ENCODE measurements at regions not wholly inside any gene's neighbourhood (a gene's known extent, or its start where the extent isn't known, plus 50 kb on each side); places are given as distances from the start of the nearest gene placed in this dataset.

DNA sequence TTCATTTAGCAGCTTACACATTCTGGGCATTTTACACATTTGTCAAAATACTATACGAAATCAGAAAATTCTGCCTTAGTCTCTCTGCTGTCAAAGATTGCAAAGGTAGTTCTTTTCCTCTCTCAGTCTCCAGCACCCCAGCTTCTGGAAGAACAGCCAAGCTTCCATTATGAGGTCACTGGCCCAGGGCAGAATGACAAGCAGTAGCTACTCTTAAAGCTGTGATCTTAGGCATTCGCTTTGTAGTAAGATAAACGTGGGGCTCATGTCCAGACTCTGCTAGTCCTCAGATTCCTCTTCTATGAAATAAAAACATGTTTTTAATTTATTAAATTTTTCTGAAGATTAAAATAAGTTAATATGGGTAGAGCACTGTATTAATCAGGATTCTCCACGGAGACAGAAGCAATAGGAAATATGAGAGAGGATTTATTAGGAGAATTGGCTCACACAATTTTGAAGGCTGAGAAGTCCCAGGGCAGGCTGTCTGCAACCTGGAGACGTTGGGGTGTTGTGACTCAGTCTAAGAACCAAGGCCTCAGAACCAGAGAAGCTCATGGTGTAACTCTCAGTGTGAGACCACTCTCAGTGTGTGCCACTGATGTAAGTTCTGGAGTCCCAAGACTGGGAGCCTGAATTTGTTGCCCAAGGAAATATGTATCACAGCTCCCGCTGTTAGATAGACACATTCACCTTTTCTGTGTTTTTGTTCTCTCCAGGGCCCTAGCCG is 201.2 kb downstream of the CMPK2 start:
- DNase-seq (ENCODE audit: low read depth in 2 of 2): no peak

DNA sequence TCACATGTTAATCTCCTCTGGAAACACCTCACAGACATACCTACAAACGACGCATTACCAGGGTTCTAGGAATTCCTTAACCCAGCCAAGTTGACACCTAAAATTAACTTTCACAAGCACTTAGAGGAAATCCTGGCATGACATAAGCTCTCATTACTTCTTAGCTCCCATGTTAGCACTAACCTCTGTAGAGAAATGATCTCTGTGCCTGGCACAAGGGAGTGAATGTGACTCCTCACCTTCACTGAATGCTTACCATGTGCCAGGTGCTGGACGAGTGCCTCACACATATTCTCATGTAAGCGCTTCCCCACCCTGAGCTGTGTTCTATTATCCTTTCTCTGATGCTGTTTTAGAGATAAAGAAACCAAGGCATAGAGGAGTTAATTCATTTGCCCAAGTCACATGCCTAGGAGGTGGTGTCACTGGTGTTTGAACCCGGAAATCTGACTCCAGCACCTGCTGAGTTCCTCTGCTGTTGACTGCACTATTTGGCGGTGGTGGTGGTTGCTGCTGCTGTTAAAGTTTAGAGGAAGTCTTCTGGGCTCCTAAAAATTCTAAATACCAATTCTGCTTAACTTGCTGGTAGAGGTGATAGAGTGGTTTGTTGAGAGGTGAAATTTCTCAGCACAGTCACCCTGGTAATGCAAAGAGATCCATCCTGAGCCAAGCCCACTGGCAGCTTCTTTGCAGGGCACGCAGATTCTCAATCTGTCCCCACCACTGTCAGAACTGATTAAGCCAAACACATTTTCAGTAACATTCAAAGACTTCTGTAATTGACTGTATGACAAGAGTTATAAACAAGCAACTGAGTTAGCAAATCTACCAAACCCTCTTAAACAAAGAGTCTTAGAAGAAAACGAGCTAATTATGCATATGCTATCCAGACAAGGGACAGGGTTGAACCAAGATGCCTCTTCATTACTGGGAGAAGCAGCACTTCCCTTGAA is 200.3 kb downstream of the CMPK2 start:
- no peak for DNase-seq (ENCODE audit: low read depth in 2 of 2)

DNA sequence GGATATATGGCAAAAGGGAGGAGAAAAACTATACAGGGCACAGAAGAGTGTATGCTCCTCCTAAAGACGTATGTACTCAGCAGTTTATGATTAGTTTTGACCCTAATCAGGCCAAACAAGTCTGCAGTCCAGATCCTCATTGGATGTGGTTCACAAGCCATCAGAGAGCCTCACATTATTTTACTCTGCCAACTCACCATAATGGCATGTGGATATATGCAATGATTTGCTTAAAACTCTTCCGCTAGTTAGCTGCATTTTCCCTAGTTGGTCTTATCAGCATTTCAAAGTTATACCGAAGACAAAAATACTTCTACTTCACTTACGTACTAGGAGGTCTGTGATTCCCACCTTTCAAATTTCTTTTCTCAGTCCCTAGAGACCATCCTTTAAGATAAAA is 198.4 kb downstream of the CMPK2 start:
- no peak for DNase-seq (ENCODE audit: low read depth in 2 of 2)

DNA sequence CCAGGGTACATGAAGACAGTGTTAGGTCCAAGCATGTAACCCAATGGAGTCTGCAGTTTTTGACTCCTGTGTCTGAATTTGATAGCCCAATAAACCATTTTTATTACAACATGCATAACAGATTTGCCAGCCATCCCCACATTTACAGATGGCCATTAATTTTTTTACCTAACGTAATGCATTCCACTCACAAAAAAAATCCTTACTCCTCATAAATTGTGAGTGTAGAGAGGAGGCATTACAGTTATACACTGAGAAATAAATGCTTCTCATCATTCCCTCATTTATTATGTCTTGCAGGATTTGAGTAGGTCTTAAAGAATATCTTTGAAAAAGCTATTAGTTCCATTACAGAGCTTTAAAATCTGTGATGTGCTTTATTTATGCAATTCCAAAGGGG is 193.8 kb downstream of the CMPK2 start:
- DNase-seq (ENCODE audit: low read depth in 2 of 2): no peak

DNA sequence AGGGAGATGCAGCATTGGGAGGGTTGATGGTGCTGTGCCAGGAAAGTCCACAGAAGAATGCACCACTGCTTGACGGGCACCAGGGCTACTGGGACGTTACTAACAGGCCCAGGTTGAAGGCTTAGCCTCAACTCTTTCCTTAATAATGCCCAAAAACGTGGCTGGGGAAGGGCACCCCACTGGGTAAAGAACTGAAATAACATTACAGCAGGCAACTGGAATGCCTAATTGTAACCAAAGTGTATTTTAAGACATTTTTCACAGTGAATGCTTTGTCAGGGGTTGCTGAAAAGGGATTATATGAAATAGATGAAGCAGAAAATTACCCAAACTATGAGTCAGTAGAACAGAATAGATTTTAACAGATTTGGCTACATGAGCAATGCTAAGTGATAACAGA is 191.3 kb downstream of the CMPK2 start:
- no peak for DNase-seq (ENCODE audit: low read depth in 2 of 2)

DNA sequence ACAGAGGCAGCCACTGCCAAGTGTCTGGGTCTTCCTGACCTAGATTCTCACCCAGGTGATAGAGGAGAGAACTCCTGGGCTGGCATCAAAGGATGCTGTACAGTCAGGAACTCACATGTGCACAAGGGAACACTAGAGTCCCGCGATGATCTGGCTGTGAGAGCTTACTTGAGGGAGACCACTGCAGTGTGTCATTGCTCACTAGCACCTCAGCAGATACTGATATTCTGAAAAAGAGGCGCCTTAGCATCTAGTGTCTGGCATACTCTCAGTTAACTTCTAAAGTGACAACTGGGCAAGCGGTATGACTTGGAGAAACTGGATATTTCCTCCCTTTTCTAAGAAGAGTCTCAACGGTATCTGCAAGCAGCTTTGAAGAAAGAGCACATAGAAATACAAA is 189.9 kb downstream of the CMPK2 start:
- no peak for DNase-seq (ENCODE audit: low read depth in 2 of 2)

DNA sequence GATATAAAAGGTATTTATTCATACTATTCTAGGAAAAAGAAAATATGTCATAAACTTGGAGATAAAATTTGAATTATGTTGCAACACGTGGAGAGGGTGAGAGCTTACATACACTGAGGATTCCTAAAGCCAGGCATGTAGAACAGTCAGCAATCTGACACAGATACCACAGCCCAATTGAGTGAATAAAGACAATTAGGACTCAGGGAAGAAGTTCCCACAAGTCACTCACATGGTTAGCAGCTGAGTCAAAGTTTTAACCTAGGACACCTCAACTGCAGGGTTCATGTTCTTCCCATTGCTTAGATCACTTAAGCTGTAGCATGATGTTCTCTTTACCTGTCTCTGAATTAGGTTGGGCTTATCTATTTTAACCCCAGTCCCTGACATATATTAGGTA is 189.5 kb downstream of the CMPK2 start:
- DNase-seq (ENCODE audit: low read depth in 2 of 2): no peak

DNA sequence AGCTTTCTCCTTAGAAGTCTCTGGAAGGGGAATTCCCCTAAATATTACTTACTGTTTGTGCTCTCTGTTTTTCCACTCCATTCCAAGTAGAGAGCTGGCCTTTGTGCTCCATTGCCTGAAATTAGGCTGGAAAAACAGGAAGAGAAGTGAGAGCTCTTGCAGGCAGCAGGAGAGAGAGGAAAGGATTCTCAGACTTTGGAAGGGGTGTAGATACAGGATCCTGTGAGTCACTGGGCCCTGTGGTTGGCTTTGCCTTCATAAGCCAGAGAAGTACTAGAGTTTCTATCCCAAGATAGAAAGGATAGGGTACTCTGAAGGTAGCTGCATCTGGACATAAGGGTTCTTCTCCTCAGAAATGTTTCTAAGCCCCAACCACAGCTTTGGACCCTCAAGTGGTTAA is 188.9 kb downstream of the CMPK2 start:
- no peak for DNase-seq (ENCODE audit: low read depth in 2 of 2)

DNA sequence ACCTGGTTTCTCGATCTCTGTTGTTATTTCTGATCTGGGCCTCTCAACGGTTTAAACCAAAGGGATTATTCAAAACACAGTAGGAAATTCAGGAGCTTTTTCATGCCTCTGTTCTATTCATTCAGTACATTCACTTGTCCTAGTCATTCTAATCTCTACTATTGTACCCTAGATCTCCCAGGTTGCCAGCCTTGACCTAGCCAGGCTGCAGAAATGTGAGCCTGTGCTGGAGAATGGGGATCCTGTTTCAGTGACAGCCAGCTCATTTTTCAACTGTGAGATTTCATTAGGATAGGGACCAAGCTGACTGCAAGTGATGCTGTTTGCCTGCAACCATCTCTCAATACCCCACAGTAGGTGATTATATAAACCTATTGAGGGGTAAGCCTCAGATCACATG is 186.2 kb downstream of the CMPK2 start:
- no peak for DNase-seq (ENCODE audit: low read depth in 2 of 2)

DNA sequence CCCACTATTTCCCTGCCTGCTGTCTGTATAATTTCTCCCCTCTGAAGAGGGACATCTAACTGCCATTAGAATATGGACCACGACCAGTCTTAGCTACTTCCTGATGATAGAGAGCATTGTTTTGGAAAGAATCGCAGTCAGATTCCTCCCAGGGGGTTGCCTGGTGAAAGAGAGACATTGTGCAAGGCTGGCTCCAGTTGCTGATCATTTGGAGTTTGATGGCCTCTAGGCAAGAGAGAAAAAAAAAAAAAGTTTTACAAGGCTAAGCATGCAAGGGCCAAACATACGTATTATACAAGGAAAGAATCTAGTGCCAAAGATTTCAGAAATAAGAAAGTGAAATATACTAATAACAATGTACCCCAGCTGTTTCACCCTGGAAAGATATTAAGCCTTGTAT is 182.2 kb downstream of the CMPK2 start:
- DNase-seq (ENCODE audit: low read depth in 2 of 2): no peak

DNA sequence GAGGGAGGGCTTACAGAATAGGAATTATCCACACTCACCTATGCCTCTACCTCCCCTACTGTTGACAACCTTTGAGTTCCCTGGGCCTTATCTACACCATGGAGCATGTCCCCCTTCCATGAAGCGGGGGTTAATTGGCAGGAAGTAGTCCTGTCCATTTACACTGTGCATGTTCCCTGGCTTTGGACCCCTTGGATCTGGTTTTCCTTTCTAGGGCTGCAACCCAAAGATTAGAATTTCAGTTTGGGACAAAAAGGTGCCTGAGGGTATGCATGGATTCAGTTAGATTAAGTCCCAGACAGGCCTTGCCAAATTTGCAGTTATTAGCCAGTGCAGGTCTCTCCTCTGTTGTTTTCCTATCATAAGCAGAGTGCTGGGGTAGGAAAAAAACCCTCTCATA is 180.3 kb downstream of the CMPK2 start:
- no peak for DNase-seq (ENCODE audit: low read depth in 2 of 2)

DNA sequence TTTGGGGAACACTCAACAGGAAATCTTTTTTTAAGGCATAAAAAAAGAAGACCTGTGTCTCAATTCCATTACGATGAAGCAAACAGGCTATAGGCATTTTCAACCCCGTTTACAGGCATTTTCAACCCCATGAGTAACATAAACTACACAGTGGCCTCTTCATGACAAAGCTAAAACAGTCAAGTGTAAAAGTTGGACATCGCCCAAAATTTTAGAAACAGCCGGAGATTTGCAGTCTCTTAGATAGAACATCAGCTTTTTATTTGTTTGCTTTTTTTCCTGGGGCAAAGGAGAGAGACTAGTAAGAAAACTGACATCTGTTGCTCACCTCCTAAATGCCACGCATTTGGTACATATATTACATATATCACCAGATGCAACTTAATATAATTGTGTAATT is 173.7 kb downstream of the CMPK2 start:
- no peak for DNase-seq (ENCODE audit: low read depth in 2 of 2)

DNA sequence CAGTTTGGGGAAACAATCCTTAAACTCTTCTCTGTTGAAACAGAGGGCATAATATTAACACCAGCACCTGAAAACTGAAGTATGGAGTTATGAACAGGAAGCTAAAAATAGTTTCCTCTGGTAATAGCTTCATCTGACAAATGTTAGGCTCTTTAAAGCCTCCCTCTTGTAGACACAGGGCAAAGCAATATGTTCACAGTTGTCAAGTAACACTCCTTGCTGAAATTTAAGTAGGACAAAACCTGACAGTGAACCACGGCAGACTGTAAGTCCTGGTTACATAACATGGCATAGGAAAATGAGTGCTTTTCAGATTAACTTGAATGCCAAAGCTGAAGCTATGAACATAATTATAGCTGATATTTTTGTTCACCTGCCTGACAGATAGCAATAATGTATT is 172.9 kb downstream of the CMPK2 start:
- no peak for DNase-seq (ENCODE audit: low read depth in 2 of 2)

DNA sequence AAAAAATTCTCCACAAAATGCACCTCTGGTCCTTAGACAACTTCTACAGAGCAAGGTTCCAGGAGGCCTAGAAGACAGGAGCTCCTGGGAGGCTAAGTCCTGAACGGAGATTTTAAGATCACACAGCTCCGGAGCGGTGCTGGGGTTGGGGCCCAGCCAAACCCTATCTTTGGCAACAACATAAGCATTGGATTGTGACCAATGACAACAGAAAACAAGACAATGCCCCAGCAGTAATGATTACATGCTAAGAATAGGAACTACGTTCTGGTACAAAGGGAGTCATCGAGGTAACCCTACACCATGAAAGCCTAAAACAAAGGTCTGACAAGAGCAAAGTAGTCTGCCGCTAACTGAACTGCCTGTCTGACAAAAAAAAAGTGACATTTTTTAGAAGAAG is 171.2 kb downstream of the CMPK2 start:
- DNase-seq (ENCODE audit: low read depth in 2 of 2): no peak

DNA sequence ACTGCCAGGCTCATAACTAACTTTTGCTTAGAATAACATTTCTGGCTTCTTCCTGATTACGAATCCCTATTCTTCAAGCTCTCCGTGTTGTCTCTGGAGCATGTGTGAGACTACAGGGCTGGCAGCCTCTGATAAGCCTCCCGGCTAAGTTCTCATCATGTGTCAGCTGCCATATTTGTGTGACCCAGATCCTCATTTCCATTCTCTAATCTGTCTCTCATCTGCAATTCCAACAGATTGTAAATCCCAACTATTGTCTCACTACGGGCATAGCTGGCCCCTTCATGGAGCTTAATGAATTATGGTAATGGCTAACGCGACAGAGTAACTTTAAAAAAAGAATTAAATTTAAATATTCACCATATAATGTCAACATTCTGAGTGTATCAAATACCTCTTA is 165.4 kb downstream of the CMPK2 start:
- DNase-seq (ENCODE audit: low read depth in 2 of 2): no peak

DNA sequence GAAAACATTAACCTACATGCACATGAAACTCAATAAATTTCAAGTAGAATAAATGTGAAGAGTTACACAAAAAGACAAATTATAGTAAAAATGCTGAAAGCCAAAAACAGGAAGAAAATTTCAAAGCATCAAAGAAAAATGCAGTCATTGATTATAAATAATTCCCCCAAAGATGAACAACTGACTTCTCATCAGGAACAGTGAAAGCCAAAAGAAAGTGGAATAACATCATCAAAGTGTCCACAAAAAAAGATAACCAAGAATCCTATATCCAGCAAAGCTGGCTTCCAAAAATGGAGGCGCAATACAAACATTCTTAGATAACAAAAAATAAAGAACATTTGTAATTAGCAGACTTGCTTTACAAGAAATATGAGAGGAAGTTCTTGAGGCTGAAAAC is 161.6 kb downstream of the CMPK2 start:
- no peak for DNase-seq (ENCODE audit: low read depth in 2 of 2)

DNA sequence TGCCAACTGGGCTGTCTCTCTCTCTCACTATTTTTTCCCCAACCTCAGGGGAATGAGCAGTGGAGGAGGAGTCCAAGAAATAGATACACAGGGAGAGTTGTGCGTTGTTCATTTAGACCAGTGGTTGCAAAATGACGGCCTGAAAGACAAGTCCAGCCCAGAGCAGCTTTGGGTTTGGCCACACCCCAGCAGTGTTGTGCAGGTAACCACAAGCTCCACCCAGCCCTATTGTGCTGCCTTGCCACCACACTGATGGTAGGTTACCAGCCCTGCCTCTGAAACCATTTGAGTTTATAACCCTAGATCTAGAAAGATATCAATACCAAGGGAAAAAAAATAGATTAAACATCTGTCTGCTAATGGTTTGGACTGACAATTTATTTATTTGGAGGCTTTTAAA is 144.3 kb downstream of the CMPK2 start:
- no peak for DNase-seq (ENCODE audit: low read depth in 2 of 2)

DNA sequence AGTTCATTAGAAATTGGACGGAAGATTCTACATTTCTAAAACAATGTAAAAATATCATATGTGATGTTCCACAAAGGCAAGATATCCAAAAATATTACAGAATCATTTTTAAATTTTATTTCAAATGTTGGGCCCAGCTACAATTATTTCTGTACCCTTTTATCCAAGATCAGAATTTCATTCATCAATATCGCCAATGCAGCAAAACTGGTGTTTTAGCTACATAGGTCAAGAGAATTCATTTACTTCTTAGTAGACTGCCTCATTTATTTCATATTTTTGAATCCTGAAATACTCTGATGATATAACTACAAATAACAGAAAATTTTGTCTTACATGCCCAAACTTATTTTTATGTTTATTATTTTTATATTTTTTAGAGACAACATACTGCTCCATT is 143.1 kb downstream of the CMPK2 start:
- DNase-seq (ENCODE audit: low read depth in 2 of 2): no peak

DNA sequence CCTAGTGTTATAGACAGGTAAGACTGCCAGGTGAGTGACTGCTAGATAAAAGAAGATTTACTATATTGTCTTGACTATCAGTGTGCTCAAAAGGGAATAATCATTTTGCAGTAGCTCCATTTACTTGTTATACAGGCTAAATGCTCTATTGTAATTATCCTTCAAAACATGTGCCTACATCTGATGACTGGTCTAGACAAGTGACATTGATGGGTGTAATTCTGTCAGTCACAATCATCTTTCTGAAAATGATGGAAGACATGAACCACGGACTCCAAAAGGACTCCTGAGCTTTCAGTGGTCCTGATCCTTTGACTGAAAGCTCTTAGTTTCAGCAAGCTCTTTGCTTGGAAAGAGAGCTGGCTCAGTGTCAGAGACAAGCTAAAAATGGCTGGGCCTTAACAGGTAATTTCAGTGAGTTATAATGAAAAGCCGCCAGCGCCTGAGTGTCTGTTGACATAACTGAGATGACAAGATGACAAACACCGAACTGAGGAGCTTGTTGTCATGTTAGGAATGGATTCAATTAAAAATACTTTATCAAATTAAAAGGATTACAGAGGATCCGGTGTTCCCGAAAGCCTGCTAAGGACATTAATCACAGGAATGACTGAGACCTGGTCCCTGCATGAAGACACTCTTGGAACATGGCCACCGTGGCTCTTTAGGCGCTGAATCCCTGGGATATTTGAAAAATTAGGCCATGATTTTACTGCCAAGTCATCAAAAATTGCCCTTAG is 141.7 kb downstream of the CMPK2 start:
- DNase-seq (ENCODE audit: low read depth in 2 of 2): no peak

DNA sequence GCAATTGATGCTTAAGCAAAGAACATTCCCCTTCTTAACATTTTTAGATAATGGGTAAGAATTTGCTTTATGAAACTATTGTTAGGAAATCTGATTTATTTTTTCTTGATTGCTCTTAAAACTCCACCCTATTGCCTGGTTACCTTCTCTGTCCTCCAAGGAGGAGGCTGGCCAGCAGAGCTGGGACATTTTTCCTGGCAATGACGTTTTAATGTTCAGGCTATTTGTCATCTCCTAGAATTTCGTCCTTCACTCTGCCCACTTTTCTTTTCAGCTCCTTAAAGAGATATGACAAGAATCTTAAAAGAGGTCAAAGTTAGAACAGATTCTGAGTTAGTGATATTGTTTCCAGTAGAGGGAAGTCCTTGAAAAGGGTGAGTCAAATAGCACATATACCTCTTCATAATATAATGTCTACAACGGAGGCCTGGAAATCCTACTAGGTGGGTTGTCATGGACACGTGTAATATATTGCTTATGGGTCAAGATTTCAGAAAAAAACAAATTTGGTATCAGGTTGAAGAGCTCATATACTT is 141.0 kb downstream of the CMPK2 start:
- no peak for DNase-seq (ENCODE audit: low read depth in 2 of 2)

DNA sequence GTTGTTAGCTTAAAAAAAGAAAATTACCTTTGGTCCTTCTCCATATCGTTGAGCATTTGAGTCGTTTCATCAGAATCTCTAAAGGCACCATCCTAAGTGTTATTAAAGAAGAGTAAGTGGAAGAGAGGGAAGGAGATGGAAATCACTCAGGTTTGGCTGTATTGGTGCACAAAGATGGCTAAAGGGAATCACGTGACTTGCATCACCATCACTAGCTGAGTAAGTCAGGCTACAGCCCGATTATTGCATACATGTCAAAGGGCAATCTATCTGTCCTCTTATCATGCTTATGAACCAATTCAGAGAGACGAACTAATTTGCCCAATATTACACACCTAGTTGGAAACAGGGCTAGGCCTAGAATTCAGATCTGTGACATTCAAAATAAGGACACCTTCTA is 137.6 kb downstream of the CMPK2 start:
- no peak for DNase-seq (ENCODE audit: low read depth in 2 of 2)

DNA sequence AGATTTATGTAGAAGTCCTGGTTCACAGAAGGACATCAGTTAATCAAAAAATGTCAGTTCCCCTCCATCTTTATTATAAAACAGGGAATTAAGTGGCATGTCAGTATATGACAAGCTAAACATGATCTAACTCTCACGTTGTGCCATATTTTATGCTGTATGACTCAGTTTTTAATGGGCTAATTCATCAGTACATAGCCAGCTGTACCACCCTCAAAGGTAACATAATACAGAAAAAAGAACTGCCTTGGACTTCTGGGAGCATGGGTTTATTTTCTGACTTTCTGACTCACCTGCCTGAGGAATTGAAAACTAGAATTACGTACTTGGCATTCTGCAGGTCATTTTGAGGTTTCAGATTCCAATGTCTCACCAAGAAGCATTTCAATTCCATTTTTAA is 135.7 kb downstream of the CMPK2 start:
- DNase-seq (ENCODE audit: low read depth in 2 of 2): no peak

Data from stimulated activated CD8-positive, alpha-beta memory T cell treated with anti-CD3 and anti-CD28 coated beads, Interleukin-2, amount 100 ng/mL, for 48 hours (primary cell).